ENCODE measurements at regions not wholly inside any gene's neighbourhood (a gene's known extent, or its start where the extent isn't known, plus 50 kb on each side); places are given as distances from the start of the nearest gene placed in this dataset.
A peak's percentile ranks its signal among the peaks of the same experiment; 100 is the strongest.

- no peaks in the 10 kb centered on the region for H3K36me3 ChIP-seq
- Mint-ChIP-seq H3K4me3 (no peak overlapping the region), H3K27ac (peak overlapping the region; percentile 12), H3K36me3 (no peaks in the 10 kb centered on the region), H3K9me3 (no peaks in the 10 kb centered on the region), H3K27me3 (ENCODE audit: insufficient read depth, low read depth) (peaks cover 8% of the 10 kb centered on the region), H3K4me1 (peaks cover 36% of the 10 kb centered on the region)
- H4K20me1 ChIP-seq (ENCODE audit: low read depth) = no peaks in the 10 kb centered on the region
- no peak overlapping the region for H2AFZ ChIP-seq (replicated peaks)
- H3K27me3 ChIP-seq = no peaks in the 10 kb centered on the region
- H3K9me3 ChIP-seq (ENCODE audit: low read depth) = no peaks in the 10 kb centered on the region
- DNase-seq (ENCODE audit: low spot score) = no peak
- H3F3A ChIP-seq (ENCODE audit: low read depth) = no peaks in the 10 kb centered on the region
- no peak overlapping the region for H3K4me3 ChIP-seq
- no peak overlapping the region for H3K4me2 ChIP-seq
- H3K79me2 ChIP-seq (ENCODE audit: low read depth) = no peaks in the 10 kb centered on the region
- TF ChIP-seq CTCF (IDR thresholded peaks at IDR 0.05) = no peak
- no peak for TF ChIP-seq EZH2phosphoT487 (IDR thresholded peaks at IDR 0.05)
- no peak for TF ChIP-seq EZH2 (IDR thresholded peaks at IDR 0.05)
- no peak overlapping the region for H3K27ac ChIP-seq
- H3K4me1 ChIP-seq = peaks cover 9% of the 10 kb centered on the region
- no peak overlapping the region for H3K9ac ChIP-seq
Observed at GRCh38 chr17:74040729-74041128, 162.7 kb upstream of the RPL38 start.

- H3K9ac ChIP-seq = no peak overlapping the region
- no peak overlapping the region for H3K4me2 ChIP-seq
- H3K9me3 ChIP-seq (ENCODE audit: low read depth) = no peaks in the 10 kb centered on the region
- no peaks in the 10 kb centered on the region for H3K27me3 ChIP-seq
- no peaks in the 10 kb centered on the region for H4K20me1 ChIP-seq (ENCODE audit: low read depth)
- H3K79me2 ChIP-seq (ENCODE audit: low read depth) = no peaks in the 10 kb centered on the region
- peaks cover 7% of the 10 kb centered on the region for H3K4me1 ChIP-seq
- no peak for TF ChIP-seq EZH2phosphoT487 (IDR thresholded peaks at IDR 0.05)
- no peak for TF ChIP-seq EZH2 (IDR thresholded peaks at IDR 0.05)
- no peak for TF ChIP-seq CTCF (IDR thresholded peaks at IDR 0.05)
- H3K36me3 ChIP-seq = no peaks in the 10 kb centered on the region
- Mint-ChIP-seq H3K27me3 (ENCODE audit: insufficient read depth, low read depth) (peaks cover 5% of the 10 kb centered on the region), H3K36me3 (no peaks in the 10 kb centered on the region), H3K9me3 (no peaks in the 10 kb centered on the region), H3K4me1 (peaks cover 38% of the 10 kb centered on the region), H3K4me3 (no peak overlapping the region), H3K27ac (peak overlapping the region; percentile 43)
- DNase-seq (ENCODE audit: low spot score) = no peak
- no peak overlapping the region for H3K4me3 ChIP-seq
- H3F3A ChIP-seq (ENCODE audit: low read depth) = no peaks in the 10 kb centered on the region
- H3K27ac ChIP-seq = no peak overlapping the region
- no peak overlapping the region for H2AFZ ChIP-seq (replicated peaks)
Observed at GRCh38 chr17:74041869-74042640, 161.4 kb upstream of the RPL38 start.

GRCh38 chr17:74042744-74043486 lies 160.6 kb upstream of the RPL38 start:
- no peak for DNase-seq (ENCODE audit: low spot score)
- Histone ChIP-seq H3K27me3 (no peaks in the 10 kb centered on the region), H3K9ac (no peak overlapping the region), H3K4me3 (no peak overlapping the region), H3K4me1 (peaks cover 6% of the 10 kb centered on the region), H3F3A (ENCODE audit: low read depth) (no peaks in the 10 kb centered on the region), H3K27ac (no peak overlapping the region), H3K9me3 (ENCODE audit: low read depth) (no peaks in the 10 kb centered on the region), H4K20me1 (ENCODE audit: low read depth) (no peaks in the 10 kb centered on the region), H3K79me2 (ENCODE audit: low read depth) (no peaks in the 10 kb centered on the region), H3K36me3 (no peaks in the 10 kb centered on the region), H3K4me2 (no peak overlapping the region), H2AFZ (replicated peaks) (no peak overlapping the region)
- TF ChIP-seq CTCF (IDR thresholded peaks at IDR 0.05) (no peak), EZH2 (IDR thresholded peaks at IDR 0.05) (no peak), EZH2phosphoT487 (IDR thresholded peaks at IDR 0.05) (no peak)
- Mint-ChIP-seq H3K27me3 (ENCODE audit: insufficient read depth, low read depth) (peaks cover 5% of the 10 kb centered on the region), H3K9me3 (no peaks in the 10 kb centered on the region), H3K4me1 (peaks cover 33% of the 10 kb centered on the region), H3K36me3 (no peaks in the 10 kb centered on the region), H3K27ac (no peak overlapping the region), H3K4me3 (no peak overlapping the region)

All from neural progenitor cell (in vitro differentiated cells).